WTC11 (cell line): ENCODE measurements at regions not wholly inside any gene's neighbourhood (a gene's known extent, or its start where the extent isn't known, plus 50 kb on each side); places are given as distances from the start of the nearest gene placed in this dataset.

ENCODE experiments used
- ATAC-seq: fragments of 200-7000 bp; cut with Tn5 transposase; 2 replicates; pipeline ENCODE4 v1.10.0; 2021; ENCODE audit warnings: mild to moderate bottlenecking, moderate library complexity
- CTCF ChIA-PET: fragments of 300-600 bp; sonication (Branson Sonifier 250); formaldehyde crosslinking; loops from one replicate; lab custom pipeline; 2021; ENCODE audit warnings: antibody characterized with exemption; lab: Charles Lee
- POLR2A ChIA-PET: fragments of 350-600 bp; sonication (Branson Sonifier 250); formaldehyde crosslinking; loops from one replicate; lab custom pipeline; 2021; ENCODE audit warnings: antibody characterized with exemption; lab: Charles Lee
- DNase-seq: peaks from one replicate; pipeline ENCODE4 v3.0.0; 2021; ENCODE audit warnings: low spot score
- H3K27ac Mint-ChIP-seq: 2 replicates; pipeline ENCODE4 v1.8.0; 2021; ENCODE audit warnings: mixed read lengths
- H3K27me3 Mint-ChIP-seq: 2 replicates; pipeline ENCODE4 v1.8.0; 2021; ENCODE audit warnings: low read depth, mild to moderate bottlenecking, moderate library complexity, mixed read lengths
- H3K36me3 Mint-ChIP-seq: 2 replicates; pipeline ENCODE4 v1.8.0; 2021; ENCODE audit warnings: mixed read lengths
- H3K4me1 Mint-ChIP-seq: 2 replicates; pipeline ENCODE4 v1.8.0; 2022; ENCODE audit warnings: mixed read lengths
- H3K4me3 Mint-ChIP-seq: 2 replicates; pipeline ENCODE4 v1.8.0; 2021; ENCODE audit warnings: mild to moderate bottlenecking, moderate library complexity, mixed read lengths
- H3K9me3 Mint-ChIP-seq: 2 replicates; pipeline ENCODE4 v1.8.0; 2021; ENCODE audit warnings: mixed read lengths
- CREB1 ChIP-seq: sonication (generic); formaldehyde crosslinking; IDR thresholded peaks from 2 replicates; pipeline ENCODE4 v1.8.0; 2023; ENCODE audit warnings: mild to moderate bottlenecking, missing genetic modification reagents
- ETV6 ChIP-seq: sonication (generic); formaldehyde crosslinking; IDR thresholded peaks from 2 replicates; pipeline ENCODE4 v1.8.1; 2022; ENCODE audit warnings: mild to moderate bottlenecking, missing genetic modification reagents
- GABPB1 ChIP-seq: sonication (generic); formaldehyde crosslinking; IDR thresholded peaks from 2 replicates; pipeline ENCODE4 v1.8.1; 2023; ENCODE audit warnings: mild to moderate bottlenecking, missing genetic modification reagents
- GTF2I ChIP-seq: fragments of 250-450 bp; sonication (Bioruptor Pico); conservative IDR thresholded peaks from 2 replicates; pipeline ENCODE4 v1.4.0; 2021; ENCODE audit warnings: mild to moderate bottlenecking
- OVOL2 ChIP-seq: fragments of 250-450 bp; sonication (Bioruptor Pico); IDR thresholded peaks from 2 replicates; pipeline ENCODE4 v1.9.0; 2021; ENCODE audit warnings: mild to moderate bottlenecking, borderline replicate concordance
- ZNF396 ChIP-seq: fragments of 250-450 bp; sonication (Bioruptor Pico); IDR thresholded peaks from 2 replicates; pipeline ENCODE4 v1.8.0; 2021; ENCODE audit warnings: mild to moderate bottlenecking, moderate library complexity, borderline replicate concordance
- ZNF671 ChIP-seq: fragments of 250-450 bp; sonication (Bioruptor Pico); IDR thresholded peaks from 2 replicates; pipeline ENCODE4 v1.8.0; 2021; ENCODE audit warnings: mild to moderate bottlenecking
- TF ChIP-seq, protein P1 (sequence below): fragments of 250-450 bp; sonication (Bioruptor Pico); conservative IDR thresholded peaks from 2 replicates; pipeline ENCODE4 v1.9.0; 2021; ENCODE audit warnings: mild to moderate bottlenecking
- TF ChIP-seq, protein P2 (sequence below): sonication (generic); formaldehyde crosslinking; IDR thresholded peaks from 2 replicates; pipeline ENCODE4 v1.8.1; 2023; ENCODE audit warnings: mild to moderate bottlenecking, moderate library complexity, missing genetic modification reagents
- TF ChIP-seq, protein P3 (sequence below): fragments of 250-450 bp; sonication (Bioruptor Pico); IDR thresholded peaks from 2 replicates; pipeline ENCODE4 v1.9.0; 2021; ENCODE audit warnings: mild to moderate bottlenecking, borderline replicate concordance
- TF ChIP-seq, protein P4 (sequence below): sonication (generic); formaldehyde crosslinking; IDR thresholded peaks from 2 replicates; pipeline ENCODE4 v1.8.1; 2023; ENCODE audit warnings: mild to moderate bottlenecking, missing genetic modification reagents
- TF ChIP-seq, protein P5 (sequence below): sonication (generic); formaldehyde crosslinking; IDR thresholded peaks from 2 replicates; pipeline ENCODE4 v1.8.1; 2022; ENCODE audit warnings: low read depth, missing genetic modification reagents, borderline replicate concordance
- TF ChIP-seq, protein P6 (sequence below): fragments of 250-450 bp; sonication (Bioruptor Pico); IDR thresholded peaks from 2 replicates; pipeline ENCODE4 v1.9.0; 2021; ENCODE audit warnings: mild to moderate bottlenecking
- TF ChIP-seq, protein P7 (sequence below): sonication (generic); formaldehyde crosslinking; IDR thresholded peaks from 2 replicates; pipeline ENCODE4 v1.8.1; 2022; ENCODE audit warnings: mild to moderate bottlenecking, moderate library complexity, missing genetic modification reagents
- TF ChIP-seq, protein P8 (sequence below): sonication (generic); formaldehyde crosslinking; IDR thresholded peaks from 2 replicates; pipeline ENCODE4 v1.8.0; 2023; ENCODE audit warnings: missing genetic modification reagents
- TF ChIP-seq, protein P9 (sequence below): sonication (generic); formaldehyde crosslinking; IDR thresholded peaks from 2 replicates; pipeline ENCODE4 v1.8.0; 2022; ENCODE audit warnings: mild to moderate bottlenecking, missing genetic modification reagents

DNA sequence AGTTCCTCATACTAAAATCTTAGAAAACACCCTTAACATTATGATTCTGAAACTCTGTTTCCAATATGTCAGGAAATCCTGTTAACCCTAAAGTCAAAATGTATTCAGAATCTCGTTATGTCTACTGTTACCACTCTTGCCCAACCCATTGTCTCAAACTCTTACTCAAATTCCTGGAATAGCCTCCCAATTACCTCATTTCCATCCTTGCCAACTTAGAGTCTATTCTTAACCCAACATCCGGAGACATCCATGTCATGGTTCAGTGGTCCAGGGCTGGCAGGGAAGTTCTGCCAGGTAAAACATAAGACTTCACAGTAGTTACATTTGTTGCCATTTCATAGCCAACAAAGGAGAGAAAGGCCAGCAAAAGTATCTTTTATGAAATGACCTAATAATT, 593.9 kb downstream of the PYDC2 start:
- peaks cover 6% of the 10 kb centered on the region for H3K4me1 Mint-ChIP-seq

DNA sequence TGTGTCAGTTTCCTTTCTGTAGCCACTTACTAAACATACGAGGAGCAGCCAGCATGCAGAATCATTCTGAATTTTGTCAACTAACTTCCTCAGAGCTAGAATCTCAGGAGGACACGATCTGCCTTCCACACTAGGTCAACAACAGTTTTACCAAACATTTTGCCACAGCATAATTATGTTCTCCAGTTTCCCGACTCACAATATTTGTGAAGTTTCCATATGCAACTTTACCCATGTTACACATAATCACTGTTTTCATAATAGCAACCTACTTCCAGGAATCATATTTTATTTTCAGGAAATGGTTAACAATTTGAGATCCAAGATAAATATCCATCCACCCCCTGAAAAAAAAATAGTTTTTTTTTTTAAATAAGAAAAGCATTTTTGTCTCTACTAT, 595.0 kb downstream of the PYDC2 start:
- POLR2A ChIA-PET: no interaction called here
- no peak for ATAC-seq
- Mint-ChIP-seq H3K36me3 (no peaks in the 10 kb centered on the region), H3K27me3 (no peaks in the 10 kb centered on the region), H3K9me3 (no peaks in the 10 kb centered on the region), H3K27ac (no peak overlapping the region), H3K4me3 (no peak overlapping the region), H3K4me1 (peaks cover 12% of the 10 kb centered on the region)
- CTCF ChIA-PET: no interaction called here
- DNase-seq: no peak
- TF ChIP-seq, protein P1, sequence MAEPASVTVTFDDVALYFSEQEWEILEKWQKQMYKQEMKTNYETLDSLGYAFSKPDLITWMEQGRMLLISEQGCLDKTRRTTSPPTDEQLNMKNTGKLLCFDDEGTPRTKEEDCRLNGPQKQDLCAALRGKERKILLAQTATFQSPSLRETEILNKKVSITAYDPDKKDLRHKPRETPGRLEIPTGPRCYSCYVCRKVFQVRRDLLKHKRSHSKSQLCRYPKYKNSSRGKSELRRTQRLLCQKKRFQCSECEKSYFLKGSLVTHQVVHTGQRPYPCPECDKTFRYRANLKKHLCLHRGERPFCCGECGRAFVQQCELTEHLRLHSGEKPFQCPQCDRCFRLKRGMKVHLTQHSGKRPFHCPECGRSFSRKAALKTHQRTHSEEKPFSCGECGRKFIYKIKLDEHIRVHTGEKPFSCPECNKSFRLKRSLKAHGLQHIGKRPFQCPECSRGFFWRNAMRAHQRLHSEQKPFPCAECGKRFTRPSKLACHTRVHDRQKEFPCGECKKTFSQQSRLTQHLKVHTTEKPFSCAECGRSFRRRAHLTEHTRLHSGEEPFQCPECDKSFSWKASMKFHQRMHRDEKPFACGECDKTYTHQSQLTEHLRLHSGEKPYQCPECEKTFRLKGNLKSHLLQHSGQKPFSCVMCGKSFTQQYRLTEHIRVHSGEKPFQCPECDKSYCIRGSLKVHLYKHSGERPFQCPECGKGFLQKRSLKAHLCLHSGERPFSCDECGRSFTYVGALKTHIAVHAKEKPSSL (CRISPR knock-in tag): no peak
- TF ChIP-seq, protein P2, sequence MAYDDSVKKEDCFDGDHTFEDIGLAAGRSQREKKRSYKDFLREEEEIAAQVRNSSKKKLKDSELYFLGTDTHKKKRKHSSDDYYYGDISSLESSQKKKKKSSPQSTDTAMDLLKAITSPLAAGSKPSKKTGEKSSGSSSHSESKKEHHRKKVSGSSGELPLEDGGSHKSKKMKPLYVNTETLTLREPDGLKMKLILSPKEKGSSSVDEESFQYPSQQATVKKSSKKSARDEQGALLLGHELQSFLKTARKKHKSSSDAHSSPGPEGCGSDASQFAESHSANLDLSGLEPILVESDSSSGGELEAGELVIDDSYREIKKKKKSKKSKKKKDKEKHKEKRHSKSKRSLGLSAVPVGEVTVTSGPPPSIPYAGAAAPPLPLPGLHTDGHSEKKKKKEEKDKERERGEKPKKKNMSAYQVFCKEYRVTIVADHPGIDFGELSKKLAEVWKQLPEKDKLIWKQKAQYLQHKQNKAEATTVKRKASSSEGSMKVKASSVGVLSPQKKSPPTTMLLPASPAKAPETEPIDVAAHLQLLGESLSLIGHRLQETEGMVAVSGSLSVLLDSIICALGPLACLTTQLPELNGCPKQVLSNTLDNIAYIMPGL (CRISPR knock-in tag): no peak
- TF ChIP-seq, protein P3, sequence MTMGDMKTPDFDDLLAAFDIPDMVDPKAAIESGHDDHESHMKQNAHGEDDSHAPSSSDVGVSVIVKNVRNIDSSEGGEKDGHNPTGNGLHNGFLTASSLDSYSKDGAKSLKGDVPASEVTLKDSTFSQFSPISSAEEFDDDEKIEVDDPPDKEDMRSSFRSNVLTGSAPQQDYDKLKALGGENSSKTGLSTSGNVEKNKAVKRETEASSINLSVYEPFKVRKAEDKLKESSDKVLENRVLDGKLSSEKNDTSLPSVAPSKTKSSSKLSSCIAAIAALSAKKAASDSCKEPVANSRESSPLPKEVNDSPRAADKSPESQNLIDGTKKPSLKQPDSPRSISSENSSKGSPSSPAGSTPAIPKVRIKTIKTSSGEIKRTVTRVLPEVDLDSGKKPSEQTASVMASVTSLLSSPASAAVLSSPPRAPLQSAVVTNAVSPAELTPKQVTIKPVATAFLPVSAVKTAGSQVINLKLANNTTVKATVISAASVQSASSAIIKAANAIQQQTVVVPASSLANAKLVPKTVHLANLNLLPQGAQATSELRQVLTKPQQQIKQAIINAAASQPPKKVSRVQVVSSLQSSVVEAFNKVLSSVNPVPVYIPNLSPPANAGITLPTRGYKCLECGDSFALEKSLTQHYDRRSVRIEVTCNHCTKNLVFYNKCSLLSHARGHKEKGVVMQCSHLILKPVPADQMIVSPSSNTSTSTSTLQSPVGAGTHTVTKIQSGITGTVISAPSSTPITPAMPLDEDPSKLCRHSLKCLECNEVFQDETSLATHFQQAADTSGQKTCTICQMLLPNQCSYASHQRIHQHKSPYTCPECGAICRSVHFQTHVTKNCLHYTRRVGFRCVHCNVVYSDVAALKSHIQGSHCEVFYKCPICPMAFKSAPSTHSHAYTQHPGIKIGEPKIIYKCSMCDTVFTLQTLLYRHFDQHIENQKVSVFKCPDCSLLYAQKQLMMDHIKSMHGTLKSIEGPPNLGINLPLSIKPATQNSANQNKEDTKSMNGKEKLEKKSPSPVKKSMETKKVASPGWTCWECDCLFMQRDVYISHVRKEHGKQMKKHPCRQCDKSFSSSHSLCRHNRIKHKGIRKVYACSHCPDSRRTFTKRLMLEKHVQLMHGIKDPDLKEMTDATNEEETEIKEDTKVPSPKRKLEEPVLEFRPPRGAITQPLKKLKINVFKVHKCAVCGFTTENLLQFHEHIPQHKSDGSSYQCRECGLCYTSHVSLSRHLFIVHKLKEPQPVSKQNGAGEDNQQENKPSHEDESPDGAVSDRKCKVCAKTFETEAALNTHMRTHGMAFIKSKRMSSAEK (CRISPR knock-in tag): no peak
- TF ChIP-seq ZNF396 (CRISPR knock-in tag) (no peak), CREB1 (CRISPR knock-in tag) (no peak), ZNF671 (CRISPR knock-in tag) (no peak), GABPB1 (CRISPR knock-in tag) (no peak), OVOL2 (no peak)
- TF ChIP-seq, protein P4, sequence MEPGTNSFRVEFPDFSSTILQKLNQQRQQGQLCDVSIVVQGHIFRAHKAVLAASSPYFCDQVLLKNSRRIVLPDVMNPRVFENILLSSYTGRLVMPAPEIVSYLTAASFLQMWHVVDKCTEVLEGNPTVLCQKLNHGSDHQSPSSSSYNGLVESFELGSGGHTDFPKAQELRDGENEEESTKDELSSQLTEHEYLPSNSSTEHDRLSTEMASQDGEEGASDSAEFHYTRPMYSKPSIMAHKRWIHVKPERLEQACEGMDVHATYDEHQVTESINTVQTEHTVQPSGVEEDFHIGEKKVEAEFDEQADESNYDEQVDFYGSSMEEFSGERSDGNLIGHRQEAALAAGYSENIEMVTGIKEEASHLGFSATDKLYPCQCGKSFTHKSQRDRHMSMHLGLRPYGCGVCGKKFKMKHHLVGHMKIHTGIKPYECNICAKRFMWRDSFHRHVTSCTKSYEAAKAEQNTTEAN (CRISPR knock-in tag): no peak
- TF ChIP-seq, protein P5, sequence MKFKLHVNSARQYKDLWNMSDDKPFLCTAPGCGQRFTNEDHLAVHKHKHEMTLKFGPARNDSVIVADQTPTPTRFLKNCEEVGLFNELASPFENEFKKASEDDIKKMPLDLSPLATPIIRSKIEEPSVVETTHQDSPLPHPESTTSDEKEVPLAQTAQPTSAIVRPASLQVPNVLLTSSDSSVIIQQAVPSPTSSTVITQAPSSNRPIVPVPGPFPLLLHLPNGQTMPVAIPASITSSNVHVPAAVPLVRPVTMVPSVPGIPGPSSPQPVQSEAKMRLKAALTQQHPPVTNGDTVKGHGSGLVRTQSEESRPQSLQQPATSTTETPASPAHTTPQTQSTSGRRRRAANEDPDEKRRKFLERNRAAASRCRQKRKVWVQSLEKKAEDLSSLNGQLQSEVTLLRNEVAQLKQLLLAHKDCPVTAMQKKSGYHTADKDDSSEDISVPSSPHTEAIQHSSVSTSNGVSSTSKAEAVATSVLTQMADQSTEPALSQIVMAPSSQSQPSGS (CRISPR knock-in tag): no peak

More for the DNA sequence above, 593.9 kb downstream of the PYDC2 start:
- ChIA-PET POLR2A (no interaction called here), CTCF (no interaction called here)
- H3K36me3 Mint-ChIP-seq: no peaks in the 10 kb centered on the region
- no peaks in the 10 kb centered on the region for H3K27me3 Mint-ChIP-seq
- H3K27ac Mint-ChIP-seq: no peak overlapping the region
- no peak overlapping the region for H3K4me3 Mint-ChIP-seq
- no peak for DNase-seq
- TF ChIP-seq, protein P6, sequence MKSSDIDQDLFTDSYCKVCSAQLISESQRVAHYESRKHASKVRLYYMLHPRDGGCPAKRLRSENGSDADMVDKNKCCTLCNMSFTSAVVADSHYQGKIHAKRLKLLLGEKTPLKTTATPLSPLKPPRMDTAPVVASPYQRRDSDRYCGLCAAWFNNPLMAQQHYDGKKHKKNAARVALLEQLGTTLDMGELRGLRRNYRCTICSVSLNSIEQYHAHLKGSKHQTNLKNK (CRISPR knock-in tag): no peak
- TF ChIP-seq, protein P7, sequence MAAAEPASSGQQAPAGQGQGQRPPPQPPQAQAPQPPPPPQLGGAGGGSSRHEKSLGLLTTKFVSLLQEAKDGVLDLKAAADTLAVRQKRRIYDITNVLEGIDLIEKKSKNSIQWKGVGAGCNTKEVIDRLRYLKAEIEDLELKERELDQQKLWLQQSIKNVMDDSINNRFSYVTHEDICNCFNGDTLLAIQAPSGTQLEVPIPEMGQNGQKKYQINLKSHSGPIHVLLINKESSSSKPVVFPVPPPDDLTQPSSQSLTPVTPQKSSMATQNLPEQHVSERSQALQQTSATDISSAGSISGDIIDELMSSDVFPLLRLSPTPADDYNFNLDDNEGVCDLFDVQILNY (CRISPR knock-in tag): no peak
- TF ChIP-seq, protein P8, sequence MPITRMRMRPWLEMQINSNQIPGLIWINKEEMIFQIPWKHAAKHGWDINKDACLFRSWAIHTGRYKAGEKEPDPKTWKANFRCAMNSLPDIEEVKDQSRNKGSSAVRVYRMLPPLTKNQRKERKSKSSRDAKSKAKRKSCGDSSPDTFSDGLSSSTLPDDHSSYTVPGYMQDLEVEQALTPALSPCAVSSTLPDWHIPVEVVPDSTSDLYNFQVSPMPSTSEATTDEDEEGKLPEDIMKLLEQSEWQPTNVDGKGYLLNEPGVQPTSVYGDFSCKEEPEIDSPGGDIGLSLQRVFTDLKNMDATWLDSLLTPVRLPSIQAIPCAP (CRISPR knock-in tag): no peak
- TF ChIP-seq GTF2I (no peak), ETV6 (CRISPR knock-in tag) (no peak), ZNF671 (CRISPR knock-in tag) (no peak)
- TF ChIP-seq, protein P9, sequence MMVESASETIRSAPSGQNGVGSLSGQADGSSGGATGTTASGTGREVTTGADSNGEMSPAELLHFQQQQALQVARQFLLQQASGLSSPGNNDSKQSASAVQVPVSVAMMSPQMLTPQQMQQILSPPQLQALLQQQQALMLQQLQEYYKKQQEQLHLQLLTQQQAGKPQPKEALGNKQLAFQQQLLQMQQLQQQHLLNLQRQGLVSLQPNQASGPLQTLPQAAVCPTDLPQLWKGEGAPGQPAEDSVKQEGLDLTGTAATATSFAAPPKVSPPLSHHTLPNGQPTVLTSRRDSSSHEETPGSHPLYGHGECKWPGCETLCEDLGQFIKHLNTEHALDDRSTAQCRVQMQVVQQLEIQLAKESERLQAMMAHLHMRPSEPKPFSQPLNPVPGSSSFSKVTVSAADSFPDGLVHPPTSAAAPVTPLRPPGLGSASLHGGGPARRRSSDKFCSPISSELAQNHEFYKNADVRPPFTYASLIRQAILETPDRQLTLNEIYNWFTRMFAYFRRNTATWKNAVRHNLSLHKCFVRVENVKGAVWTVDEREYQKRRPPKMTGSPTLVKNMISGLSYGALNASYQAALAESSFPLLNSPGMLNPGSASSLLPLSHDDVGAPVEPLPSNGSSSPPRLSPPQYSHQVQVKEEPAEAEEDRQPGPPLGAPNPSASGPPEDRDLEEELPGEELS (CRISPR knock-in tag): no peak
- TF ChIP-seq, protein P5 (CRISPR knock-in tag): no peak
- ATAC-seq: no peak
- no peaks in the 10 kb centered on the region for H3K9me3 Mint-ChIP-seq
